Right lung (tissue), 2 donors: ENCODE measurements at regions not wholly inside any gene's neighbourhood (a gene's known extent, or its start where the extent isn't known, plus 50 kb on each side); places are given as distances from the start of the nearest gene placed in this dataset.

Experiments
- DNase-seq, 2 donors: peaks; one replicate each; pipeline ENCODE4 v3.0.0-alpha.2; 2013

- DNase-seq = no peak
Measured at GRCh38 chr22:34055525-34056200, 135.4 kb upstream of the LARGE1 start.

GRCh38 chr22:34057726-34058125 lies 137.4 kb upstream of the LARGE1 start:
- DNase-seq = no peak

GRCh38 chr22:34064696-34065095 lies 144.4 kb upstream of the LARGE1 start:
- DNase-seq = no peak

GRCh38 chr22:34067031-34067430 lies 146.8 kb upstream of the LARGE1 start:
- DNase-seq = no peak

- no peak for DNase-seq
Measured at GRCh38 chr22:34068001-34068400, 147.7 kb upstream of the LARGE1 start.

GRCh38 chr22:34070051-34070450 lies 149.8 kb upstream of the LARGE1 start:
- no peak for DNase-seq

- DNase-seq = no peak
Measured at GRCh38 chr22:34070531-34070930, 150.3 kb upstream of the LARGE1 start.

GRCh38 chr22:34072585-34072984 lies 152.3 kb upstream of the LARGE1 start:
- no peak for DNase-seq

GRCh38 chr22:34080433-34080832 lies 160.2 kb upstream of the LARGE1 start:
- DNase-seq = no peak

- no peak for DNase-seq
Measured at GRCh38 chr22:34096770-34097169, 176.5 kb upstream of the LARGE1 start.

- DNase-seq = no peak
Measured at GRCh38 chr22:34099278-34099677, 179.0 kb upstream of the LARGE1 start.

- no peak for DNase-seq
Measured at GRCh38 chr22:34102633-34103032, 182.4 kb upstream of the LARGE1 start.

GRCh38 chr22:34105461-34106062 lies 185.3 kb upstream of the LARGE1 start:
- DNase-seq = peak in 1 of 2 donors; percentile 16

GRCh38 chr22:34108168-34108567 lies 187.9 kb upstream of the LARGE1 start:
- no peak for DNase-seq

- peak in 1 of 2 donors; percentile 9 for DNase-seq
Measured at GRCh38 chr22:34111210-34111824, 191.0 kb upstream of the LARGE1 start.

GRCh38 chr22:34113381-34113780 lies 193.1 kb upstream of the LARGE1 start:
- no peak for DNase-seq

- DNase-seq = no peak
Measured at GRCh38 chr22:34114406-34114805, 194.1 kb upstream of the LARGE1 start.

GRCh38 chr22:34115722-34116121 lies 195.4 kb upstream of the LARGE1 start:
- no peak for DNase-seq

- DNase-seq = no peak
Measured at GRCh38 chr22:34116126-34116525, 195.8 kb upstream of the LARGE1 start.

- DNase-seq = no peak
Measured at GRCh38 chr22:34122042-34122441, 201.8 kb upstream of the LARGE1 start.

GRCh38 chr22:34129691-34130486 lies 209.6 kb upstream of the LARGE1 start:
- no peak for DNase-seq

- no peak for DNase-seq
Measured at GRCh38 chr22:34135749-34136148, 215.5 kb upstream of the LARGE1 start.

GRCh38 chr22:34150023-34150422 lies 229.7 kb upstream of the LARGE1 start:
- no peak for DNase-seq
